ENCODE measurements at regions not wholly inside any gene's neighbourhood (a gene's known extent, or its start where the extent isn't known, plus 50 kb on each side); places are given as distances from the start of the nearest gene placed in this dataset.

- TF ChIP-seq POLR2A (IDR thresholded peaks at IDR 0.05) (no peak), POLR2AphosphoS5 (IDR thresholded peaks at IDR 0.05; ENCODE audit: insufficient read depth in 1 of 2, low read depth in 1 of 2) (no peak), CTCF (IDR thresholded peaks at IDR 0.05) (no peak)
- Histone ChIP-seq H3K4me3 (no peak overlapping the region), H3K4me1 (no peaks in the 10 kb centered on the region), H3K27ac (no peak overlapping the region), H3K9me3 (no peaks in the 10 kb centered on the region), H3K36me3 (no peaks in the 10 kb centered on the region), H3K27me3 (no peaks in the 10 kb centered on the region)
- peak in 1 of 2 donors; percentile 72 for DNase-seq (ENCODE audit: extremely low spot score in 2 of 2)
- intact Hi-C loops (cut with DNase I): no loop called here
Measured at GRCh38 chr15:100783291-100783690, 96.3 kb upstream of the ALDH1A3 start.

GRCh38 chr15:100783760-100784492 lies 95.7 kb upstream of the ALDH1A3 start:
- H3K4me1 ChIP-seq: no peaks in the 10 kb centered on the region
- intact Hi-C loops (cut with DNase I): no loop called here
- no peaks in the 10 kb centered on the region for H3K27me3 ChIP-seq
- DNase-seq (ENCODE audit: extremely low spot score in 2 of 2): peak; percentile 70 to 85
- TF ChIP-seq POLR2A (IDR thresholded peaks at IDR 0.05) (no peak), POLR2AphosphoS5 (IDR thresholded peaks at IDR 0.05; ENCODE audit: insufficient read depth in 1 of 2, low read depth in 1 of 2) (no peak), CTCF (IDR thresholded peaks at IDR 0.05) (no peak)
- no peak overlapping the region for H3K4me3 ChIP-seq
- H3K9me3 ChIP-seq: no peaks in the 10 kb centered on the region
- no peak overlapping the region for H3K27ac ChIP-seq
- no peaks in the 10 kb centered on the region for H3K36me3 ChIP-seq

DNA sequence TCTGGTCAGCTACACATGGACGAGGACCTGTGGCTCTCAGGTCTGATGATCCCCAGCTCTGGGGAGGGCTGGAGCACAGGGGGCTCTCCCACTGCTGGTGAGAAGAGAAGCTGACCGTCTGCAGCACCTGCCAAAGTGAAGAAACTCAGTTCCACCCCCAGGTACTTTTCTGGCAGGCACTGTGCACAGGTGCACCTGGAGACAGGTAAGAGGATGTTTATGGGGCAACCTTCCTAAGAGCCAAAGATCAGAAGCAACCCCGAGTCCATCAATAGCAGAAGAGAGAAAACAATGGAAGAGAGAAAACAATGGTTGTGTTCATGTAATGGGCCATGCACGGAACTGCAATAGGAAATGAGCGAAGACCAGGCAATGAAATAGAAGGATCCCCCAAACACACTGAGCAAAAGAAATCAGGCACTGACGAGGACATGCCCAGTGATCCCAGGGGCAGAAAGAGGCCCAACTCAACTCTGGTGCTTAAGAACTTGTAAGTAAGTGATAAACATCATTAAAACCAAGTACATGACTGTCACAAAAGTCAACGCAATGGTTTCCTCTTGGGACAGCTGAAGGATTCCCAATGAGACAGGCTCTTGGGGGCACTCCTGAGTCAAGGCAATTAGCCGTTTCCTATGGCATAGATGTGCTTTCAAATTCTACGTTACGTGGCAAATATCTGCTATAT lies 95.0 kb upstream of the ALDH1A3 start:
- Histone ChIP-seq H3K27ac (no peak overlapping the region), H3K4me3 (no peak overlapping the region), H3K36me3 (no peaks in the 10 kb centered on the region), H3K9me3 (no peaks in the 10 kb centered on the region), H3K4me1 (no peaks in the 10 kb centered on the region), H3K27me3 (no peaks in the 10 kb centered on the region)
- intact Hi-C loops (cut with DNase I): no loop called here
- peak; percentile 52 to 64 for DNase-seq (ENCODE audit: extremely low spot score in 2 of 2)
- TF ChIP-seq CTCF (IDR thresholded peaks at IDR 0.05) (no peak), POLR2A (IDR thresholded peaks at IDR 0.05) (no peak), POLR2AphosphoS5 (IDR thresholded peaks at IDR 0.05; ENCODE audit: insufficient read depth in 1 of 2, low read depth in 1 of 2) (no peak)

GRCh38 chr15:100785181-100786138 lies 94.2 kb upstream of the ALDH1A3 start:
- H3K27ac ChIP-seq: no peak overlapping the region
- TF ChIP-seq POLR2AphosphoS5 (IDR thresholded peaks at IDR 0.05; ENCODE audit: insufficient read depth in 1 of 2, low read depth in 1 of 2): no peak
- no peak for TF ChIP-seq CTCF (IDR thresholded peaks at IDR 0.05)
- TF ChIP-seq POLR2A (IDR thresholded peaks at IDR 0.05): no peak
- peak; percentile 72 to 79 for DNase-seq (ENCODE audit: extremely low spot score in 2 of 2)
- no peaks in the 10 kb centered on the region for H3K9me3 ChIP-seq
- no peaks in the 10 kb centered on the region for H3K4me1 ChIP-seq
- no peak overlapping the region for H3K4me3 ChIP-seq
- H3K27me3 ChIP-seq: no peaks in the 10 kb centered on the region
- H3K36me3 ChIP-seq: no peaks in the 10 kb centered on the region
- intact Hi-C loops (cut with DNase I): no loop called here

Measured in vagina (tissue), 2 donors.